CD4-positive, alpha-beta T cell (primary cell): ENCODE measurements at regions not wholly inside any gene's neighbourhood (a gene's known extent, or its start where the extent isn't known, plus 50 kb on each side); places are given as distances from the start of the nearest gene placed in this dataset.

Experiments
- ATAC-seq: fragments of 200-7000 bp; cut with Tn5 transposase; one replicate; pipeline ENCODE4 v1.10.0; 2022; ENCODE audit warnings: mild to moderate bottlenecking; ENCODE audit not compliant: poor library complexity
- CTCF ChIA-PET: fragments of 350-600 bp; sonication (Branson Sonifier 250); formaldehyde crosslinking; loops from one replicate; lab custom pipeline; 2021; ENCODE audit warnings: antibody characterized with exemption, inconsistent platforms; lab: Charles Lee
- POLR2A ChIA-PET: fragments of 350-600 bp; sonication (Branson Sonifier 250); formaldehyde crosslinking; loops from one replicate; lab custom pipeline; 2021; ENCODE audit warnings: antibody characterized with exemption, inconsistent platforms; lab: Charles Lee
- DNase-seq, 14 experiments: peaks; one replicate each; pipeline ENCODE4 v3.0.0-alpha.2; 2013 to 2020; ENCODE audit warnings: mixed read lengths in 2 of 14
- H3K27ac ChIP-seq, 2 donors: one replicate each; pipeline versions ENCODE4 v1.5.1 to v1.7.0; 2013; ENCODE audit warnings: low read length in 2 of 2, low read depth in 1 of 2, mild to moderate bottlenecking in 1 of 2
- H3K27me3 ChIP-seq, 2 experiments: 1 replicate in 1 of 2; 2 replicates in 1 of 2; pipeline versions ENCODE4 v1.6.1 to v1.7.0; 2013; ENCODE audit warnings: low read length in 2 of 2, control low read depth in 1 of 2, mild to moderate bottlenecking in 1 of 2, moderate library complexity in 1 of 2; ENCODE audit not compliant: insufficient read depth in 2 of 2, control insufficient read depth in 1 of 2
- H3K36me3 ChIP-seq: one replicate; pipeline ENCODE4 v1.6.1; 2013; ENCODE audit warnings: low read length, control low read depth; ENCODE audit not compliant: insufficient read depth
- H3K4me1 ChIP-seq: one replicate; pipeline ENCODE4 v1.6.1; 2013; ENCODE audit warnings: low read length, control low read depth; ENCODE audit not compliant: insufficient read depth
- H3K4me3 ChIP-seq: one replicate; pipeline ENCODE4 v1.5.1; 2013; ENCODE audit warnings: mild to moderate bottlenecking, low read length, moderate library complexity
- H3K9me3 ChIP-seq, 2 experiments: 1 replicate in 1 of 2; 2 replicates in 1 of 2; pipeline versions ENCODE4 v1.6.1 to v1.7.0; 2013; ENCODE audit warnings: low read length in 2 of 2, mild to moderate bottlenecking in 2 of 2, control low read depth in 1 of 2, moderate library complexity in 1 of 2; ENCODE audit not compliant: control insufficient read depth in 1 of 2, insufficient read depth in 1 of 2
- H3K27ac Mint-ChIP-seq: one replicate; pipeline ENCODE4 v1.8.0; 2020; ENCODE audit warnings: mixed read lengths
- H3K27me3 Mint-ChIP-seq: one replicate; pipeline ENCODE4 v1.8.0; 2021; ENCODE audit warnings: mixed read lengths
- H3K36me3 Mint-ChIP-seq: one replicate; pipeline ENCODE4 v1.8.0; 2021; ENCODE audit warnings: low read depth, mixed read lengths
- H3K4me1 Mint-ChIP-seq: one replicate; pipeline ENCODE4 v1.8.0; 2021; ENCODE audit warnings: low read depth, mixed read lengths
- H3K4me3 Mint-ChIP-seq: one replicate; pipeline ENCODE4 v1.8.0; 2020; ENCODE audit warnings: mild to moderate bottlenecking, mixed read lengths
- H3K9me3 Mint-ChIP-seq: one replicate; pipeline ENCODE4 v1.8.0; 2020; ENCODE audit warnings: mixed read lengths
- intact Hi-C, 2 experiments: fragments of 100-400 bp; cut with DNase I in 1 of 2; cut with micrococcal nuclease in 1 of 2; formaldehyde crosslinking; loops; one replicate each; pipeline versions ENCODE4 v1.15.1 to v1.9.0; 2023 to 2025; cut with DNase I, micrococcal nuclease
- TF ChIP-seq, protein P1 (sequence below): fragments of 200-600 bp; IDR thresholded peaks from one replicate; pipeline ENCODE4 v1.8.0; 2022; ENCODE audit warnings: antibody characterized with exemption, mild to moderate bottlenecking

- peaks cover 0 to 2% of the 10 kb centered on the region in 2 experiments for H3K27me3 ChIP-seq
- H3K4me1 Mint-ChIP-seq = no peaks in the 10 kb centered on the region
- H3K36me3 Mint-ChIP-seq = no peaks in the 10 kb centered on the region
- TF ChIP-seq, protein P1, sequence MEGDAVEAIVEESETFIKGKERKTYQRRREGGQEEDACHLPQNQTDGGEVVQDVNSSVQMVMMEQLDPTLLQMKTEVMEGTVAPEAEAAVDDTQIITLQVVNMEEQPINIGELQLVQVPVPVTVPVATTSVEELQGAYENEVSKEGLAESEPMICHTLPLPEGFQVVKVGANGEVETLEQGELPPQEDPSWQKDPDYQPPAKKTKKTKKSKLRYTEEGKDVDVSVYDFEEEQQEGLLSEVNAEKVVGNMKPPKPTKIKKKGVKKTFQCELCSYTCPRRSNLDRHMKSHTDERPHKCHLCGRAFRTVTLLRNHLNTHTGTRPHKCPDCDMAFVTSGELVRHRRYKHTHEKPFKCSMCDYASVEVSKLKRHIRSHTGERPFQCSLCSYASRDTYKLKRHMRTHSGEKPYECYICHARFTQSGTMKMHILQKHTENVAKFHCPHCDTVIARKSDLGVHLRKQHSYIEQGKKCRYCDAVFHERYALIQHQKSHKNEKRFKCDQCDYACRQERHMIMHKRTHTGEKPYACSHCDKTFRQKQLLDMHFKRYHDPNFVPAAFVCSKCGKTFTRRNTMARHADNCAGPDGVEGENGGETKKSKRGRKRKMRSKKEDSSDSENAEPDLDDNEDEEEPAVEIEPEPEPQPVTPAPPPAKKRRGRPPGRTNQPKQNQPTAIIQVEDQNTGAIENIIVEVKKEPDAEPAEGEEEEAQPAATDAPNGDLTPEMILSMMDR = no peak
- peaks cover 13% of the 10 kb centered on the region for H3K27me3 Mint-ChIP-seq
- no peak overlapping the region for H3K4me3 Mint-ChIP-seq
- no peaks in the 10 kb centered on the region for H3K4me1 ChIP-seq
- H3K27ac Mint-ChIP-seq = no peak overlapping the region
- CTCF ChIA-PET = no interaction called here
- no peak for DNase-seq
- H3K9me3 Mint-ChIP-seq = no peaks in the 10 kb centered on the region
- no peak overlapping the region for H3K4me3 ChIP-seq
- POLR2A ChIA-PET = no interaction called here
- no peak overlapping the region for H3K27ac ChIP-seq
- H3K9me3 ChIP-seq = peaks cover 0 to 7% of the 10 kb centered on the region in 2 experiments
- intact Hi-C loops = no loop called here
- H3K36me3 ChIP-seq = no peaks in the 10 kb centered on the region
- ATAC-seq = no peak
Measured at GRCh38 chr22:49042066-49042465, 785.6 kb downstream of the BRD1 start.

DNA sequence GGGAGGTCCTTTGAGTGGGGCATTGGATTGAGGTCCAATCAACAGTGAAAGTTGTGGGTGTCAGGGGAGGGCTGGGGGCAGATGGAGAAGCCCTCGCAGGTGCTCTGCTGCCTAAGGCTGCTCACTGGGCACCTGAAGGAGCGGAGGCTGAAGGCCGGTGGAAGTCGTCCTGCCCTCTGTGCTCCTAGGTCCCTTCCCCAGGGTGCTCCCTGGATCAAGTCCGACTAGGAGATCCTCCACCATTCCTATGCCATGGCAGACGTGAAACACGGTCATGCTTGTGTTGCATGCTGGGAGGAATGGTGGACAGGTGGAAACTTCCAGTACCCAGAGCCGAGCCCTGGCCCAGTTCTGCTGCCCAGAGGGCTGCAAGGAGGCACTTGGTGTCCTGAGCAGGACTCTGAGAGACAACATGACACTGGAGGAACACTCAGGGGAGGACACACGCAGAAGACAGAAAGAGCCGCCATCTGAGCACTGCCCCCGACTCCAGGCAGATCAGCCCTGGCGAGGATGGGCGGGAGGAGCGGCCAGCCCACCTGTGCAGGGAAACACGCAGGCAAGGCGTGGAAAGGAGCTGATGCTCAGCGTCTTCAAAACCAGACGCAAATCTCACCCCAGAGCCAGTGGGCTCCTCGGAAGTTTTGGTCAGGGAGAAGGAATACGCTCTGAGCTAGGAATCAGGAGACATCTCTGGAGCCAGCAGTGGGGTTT is 786.8 kb downstream of the BRD1 start:
- TF ChIP-seq, protein P1 = no peak
- ATAC-seq (no peak), DNase-seq (no peak)
- Mint-ChIP-seq H3K4me3 (no peak overlapping the region), H3K36me3 (no peaks in the 10 kb centered on the region), H3K9me3 (no peaks in the 10 kb centered on the region), H3K27ac (no peak overlapping the region), H3K27me3 (peaks cover 11% of the 10 kb centered on the region), H3K4me1 (no peaks in the 10 kb centered on the region)
- Histone ChIP-seq H3K36me3 (no peaks in the 10 kb centered on the region), H3K4me3 (no peak overlapping the region), H3K27me3 (no peaks in the 10 kb centered on the region), H3K9me3 (peaks cover 0 to 7% of the 10 kb centered on the region in 2 experiments), H3K27ac (no peak overlapping the region), H3K4me1 (no peaks in the 10 kb centered on the region)
- ChIA-PET CTCF (no interaction called here), POLR2A (no interaction called here)
- intact Hi-C loops = no loop called here

DNA sequence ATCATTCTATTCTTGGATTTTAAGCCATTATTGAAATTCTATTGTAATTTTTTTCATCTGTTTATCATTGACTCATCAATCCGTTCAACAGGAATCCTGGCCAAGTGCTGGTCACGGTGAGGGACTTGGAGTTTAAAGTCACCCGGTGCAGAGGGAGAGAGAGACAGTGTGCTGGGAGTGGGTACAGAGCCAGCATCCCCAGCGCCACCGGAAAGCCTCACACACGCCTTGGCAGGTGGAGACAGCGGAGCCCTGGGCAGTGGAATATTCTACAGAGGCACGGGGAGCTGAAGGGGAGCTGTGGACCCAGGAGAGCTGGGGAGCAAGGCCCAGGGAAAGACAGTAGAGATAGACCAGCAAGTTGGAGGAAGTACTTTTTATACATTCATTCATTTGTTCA is 787.6 kb downstream of the BRD1 start:
- DNase-seq (no peak), ATAC-seq (no peak)
- Mint-ChIP-seq H3K4me3 (no peak overlapping the region), H3K27ac (no peak overlapping the region), H3K9me3 (no peaks in the 10 kb centered on the region), H3K27me3 (peaks cover 8% of the 10 kb centered on the region), H3K36me3 (no peaks in the 10 kb centered on the region), H3K4me1 (no peaks in the 10 kb centered on the region)
- TF ChIP-seq, protein P1 = no peak
- Histone ChIP-seq H3K27me3 (no peaks in the 10 kb centered on the region), H3K9me3 (peaks cover 0 to 7% of the 10 kb centered on the region in 2 experiments), H3K27ac (no peak overlapping the region), H3K4me1 (no peaks in the 10 kb centered on the region), H3K36me3 (no peaks in the 10 kb centered on the region), H3K4me3 (no peak overlapping the region)
- POLR2A ChIA-PET = no interaction called here
- intact Hi-C loops = no loop called here
- CTCF ChIA-PET = no interaction called here
